ENCODE measurements at regions not wholly inside any gene's neighbourhood (a gene's known extent, or its start where the extent isn't known, plus 50 kb on each side); places are given as distances from the start of the nearest gene placed in this dataset.
A peak's percentile ranks its signal among the peaks of the same experiment; 100 is the strongest.

GRCh38 chr6:41437604-41438003 is 102.2 kb downstream of the NCR2 start:
- CTCF ChIA-PET: interaction anchor here (0.7 kb wide), 1 partner anchor 730 kb away, joined by 4 read pairs; no protein-coding TSS in a partner anchor
- ATAC-seq (no peak), DNase-seq (no peak)
- POLR2A ChIA-PET: no interaction called here
- peaks cover 5 to 43% (median 9%) of the 10 kb centered on the region in 5 donors for H3K27me3 Mint-ChIP-seq
- peaks cover 31 to 39% (median 37%) of the 10 kb centered on the region in 7 donors for H3K4me1 Mint-ChIP-seq
- Histone ChIP-seq H3K27me3 (ENCODE audit: control insufficient read depth in 2 of 2, insufficient read depth in 2 of 2, low read length in 2 of 2) (no peaks in the 10 kb centered on the region), H3K36me3 (ENCODE audit: control insufficient read depth in 2 of 3, insufficient read depth in 3 of 3, low read length in 3 of 3) (no peaks in the 10 kb centered on the region), H3K4me3 (ENCODE audit: low read length) (no peak overlapping the region), H3K9me3 (ENCODE audit: control insufficient read depth in 2 of 3, low read length in 3 of 3) (no peaks in the 10 kb centered on the region), H3K27ac (ENCODE audit: low read depth, low read length) (no peak overlapping the region), H3K4me1 (ENCODE audit: control insufficient read depth in 2 of 2, insufficient read depth in 2 of 2, low read length in 2 of 2) (peaks cover 31 to 35% of the 10 kb centered on the region in 2 donors)
- H3K4me3 Mint-ChIP-seq: no peak overlapping the region
- H3K36me3 Mint-ChIP-seq: no peaks in the 10 kb centered on the region
- H3K9me3 Mint-ChIP-seq: no peaks in the 10 kb centered on the region
- intact Hi-C loops (cut with micrococcal nuclease): no loop called here
- H3K27ac Mint-ChIP-seq: no peak overlapping the region

GRCh38 chr6:41438746-41439145 is 103.3 kb downstream of the NCR2 start:
- intact Hi-C loops (cut with micrococcal nuclease): no loop called here
- no peak overlapping the region for H3K27ac ChIP-seq (ENCODE audit: low read depth, low read length)
- H3K36me3 Mint-ChIP-seq: no peaks in the 10 kb centered on the region
- peaks cover 0 to 42% (median 10%) of the 10 kb centered on the region in 5 donors for H3K27me3 Mint-ChIP-seq
- H3K4me1 ChIP-seq (ENCODE audit: control insufficient read depth in 2 of 2, insufficient read depth in 2 of 2, low read length in 2 of 2): peaks cover 36 to 37% of the 10 kb centered on the region in 2 donors
- H3K9me3 Mint-ChIP-seq: no peaks in the 10 kb centered on the region
- H3K9me3 ChIP-seq (ENCODE audit: control insufficient read depth in 2 of 3, low read length in 3 of 3): no peaks in the 10 kb centered on the region
- no peak overlapping the region for H3K4me3 ChIP-seq (ENCODE audit: low read length)
- no peak for ATAC-seq
- H3K36me3 ChIP-seq (ENCODE audit: control insufficient read depth in 2 of 3, insufficient read depth in 3 of 3, low read length in 3 of 3): no peaks in the 10 kb centered on the region
- peaks cover 34 to 41% (median 38%) of the 10 kb centered on the region in 7 donors for H3K4me1 Mint-ChIP-seq
- ChIA-PET CTCF (interaction anchor here (1.0 kb wide), 1 partner anchor 15 kb away, joined by 3 read pairs; no protein-coding TSS in a partner anchor), POLR2A (no interaction called here)
- peak overlapping the region in 1 of 10 donors; percentile 27 for H3K4me3 Mint-ChIP-seq
- no peak for DNase-seq
- no peaks in the 10 kb centered on the region for H3K27me3 ChIP-seq (ENCODE audit: control insufficient read depth in 2 of 2, insufficient read depth in 2 of 2, low read length in 2 of 2)
- peak overlapping the region in 1 of 9 donors; percentile 38 for H3K27ac Mint-ChIP-seq

- DNase-seq (no peak), ATAC-seq (peak; percentile 68)
- ChIA-PET POLR2A (no interaction called here), CTCF (interaction anchor here (0.9 kb wide), 1 partner anchor 18 kb away, joined by 3 read pairs; no protein-coding TSS in a partner anchor)
- Histone ChIP-seq H3K9me3 (ENCODE audit: control insufficient read depth in 2 of 3, low read length in 3 of 3) (no peaks in the 10 kb centered on the region), H3K4me3 (ENCODE audit: low read length) (no peak overlapping the region), H3K4me1 (ENCODE audit: control insufficient read depth in 2 of 2, insufficient read depth in 2 of 2, low read length in 2 of 2) (peaks cover 36 to 37% of the 10 kb centered on the region in 2 donors), H3K27me3 (ENCODE audit: control insufficient read depth in 2 of 2, insufficient read depth in 2 of 2, low read length in 2 of 2) (no peaks in the 10 kb centered on the region), H3K27ac (ENCODE audit: low read depth, low read length) (no peak overlapping the region), H3K36me3 (ENCODE audit: control insufficient read depth in 2 of 3, insufficient read depth in 3 of 3, low read length in 3 of 3) (no peaks in the 10 kb centered on the region)
- peak overlapping the region in 8 of 9 donors; percentile 12 to 69 (median 52) for H3K27ac Mint-ChIP-seq
- H3K27me3 Mint-ChIP-seq: peaks cover 8 to 51% (median 20%) of the 10 kb centered on the region in 5 donors
- H3K4me1 Mint-ChIP-seq: peaks cover 37 to 44% (median 40%) of the 10 kb centered on the region in 7 donors
- no peaks in the 10 kb centered on the region for H3K36me3 Mint-ChIP-seq
- peak overlapping the region in 8 of 10 donors; percentile 33 to 82 (median 57) for H3K4me3 Mint-ChIP-seq
- H3K9me3 Mint-ChIP-seq: no peaks in the 10 kb centered on the region
- intact Hi-C loops (cut with micrococcal nuclease): loop anchor here (5.0 kb wide), 2 partner anchors 72 to 93 kb away; no protein-coding TSS in a partner anchor
Measured at GRCh38 chr6:41439524-41440418, 104.4 kb downstream of the NCR2 start.

GRCh38 chr6:41440958-41441357 is 105.2 kb upstream of the FOXP4 start:
- Histone ChIP-seq H3K36me3 (ENCODE audit: control insufficient read depth in 2 of 3, insufficient read depth in 3 of 3, low read length in 3 of 3) (no peaks in the 10 kb centered on the region), H3K27ac (ENCODE audit: low read depth, low read length) (no peak overlapping the region), H3K27me3 (ENCODE audit: control insufficient read depth in 2 of 2, insufficient read depth in 2 of 2, low read length in 2 of 2) (no peaks in the 10 kb centered on the region), H3K4me3 (ENCODE audit: low read length) (no peak overlapping the region), H3K9me3 (ENCODE audit: control insufficient read depth in 2 of 3, low read length in 3 of 3) (no peaks in the 10 kb centered on the region), H3K4me1 (ENCODE audit: control insufficient read depth in 2 of 2, insufficient read depth in 2 of 2, low read length in 2 of 2) (peaks cover 36 to 37% of the 10 kb centered on the region in 2 donors)
- CTCF ChIA-PET: no interaction called here
- intact Hi-C loops (cut with micrococcal nuclease): loop anchor here (5.0 kb wide), 2 partner anchors 74 to 91 kb away; no protein-coding TSS in a partner anchor
- H3K9me3 Mint-ChIP-seq: no peaks in the 10 kb centered on the region
- no peaks in the 10 kb centered on the region for H3K36me3 Mint-ChIP-seq
- H3K27me3 Mint-ChIP-seq: peaks cover 9 to 51% (median 24%) of the 10 kb centered on the region in 5 donors
- DNase-seq (no peak), ATAC-seq (no peak)
- peaks cover 37 to 44% (median 40%) of the 10 kb centered on the region in 7 donors for H3K4me1 Mint-ChIP-seq
- POLR2A ChIA-PET: no interaction called here
- peak overlapping the region in 9 of 10 donors; percentile 11 to 82 (median 62) for H3K4me3 Mint-ChIP-seq
- H3K27ac Mint-ChIP-seq: peak overlapping the region in 6 of 9 donors; percentile 5 to 69 (median 36)

- Mint-ChIP-seq H3K27me3 (peaks cover 9 to 48% (median 22%) of the 10 kb centered on the region in 5 donors), H3K4me3 (peak overlapping the region in 9 of 10 donors; percentile 22 to 82 (median 64)), H3K27ac (peak overlapping the region in 4 of 9 donors; percentile 5 to 88 (median 22)), H3K4me1 (peaks cover 37 to 44% (median 40%) of the 10 kb centered on the region in 7 donors), H3K9me3 (no peaks in the 10 kb centered on the region), H3K36me3 (no peaks in the 10 kb centered on the region)
- H3K4me3 ChIP-seq (ENCODE audit: low read length): peak overlapping the region; percentile 3
- POLR2A ChIA-PET: no interaction called here
- no peaks in the 10 kb centered on the region for H3K27me3 ChIP-seq (ENCODE audit: control insufficient read depth in 2 of 2, insufficient read depth in 2 of 2, low read length in 2 of 2)
- DNase-seq (no peak), ATAC-seq (peak; percentile 20)
- peaks cover 36 to 37% of the 10 kb centered on the region in 2 donors for H3K4me1 ChIP-seq (ENCODE audit: control insufficient read depth in 2 of 2, insufficient read depth in 2 of 2, low read length in 2 of 2)
- intact Hi-C loops (cut with micrococcal nuclease): loop anchor here (5.0 kb wide), 2 partner anchors 74 to 91 kb away; no protein-coding TSS in a partner anchor
- CTCF ChIA-PET: no interaction called here
- H3K27ac ChIP-seq (ENCODE audit: low read depth, low read length): no peak overlapping the region
- no peaks in the 10 kb centered on the region for H3K36me3 ChIP-seq (ENCODE audit: control insufficient read depth in 2 of 3, insufficient read depth in 3 of 3, low read length in 3 of 3)
- no peaks in the 10 kb centered on the region for H3K9me3 ChIP-seq (ENCODE audit: control insufficient read depth in 2 of 3, low read length in 3 of 3)
Measured at GRCh38 chr6:41441598-41442351, 104.4 kb upstream of the FOXP4 start.

GRCh38 chr6:41442352-41442672 is 103.9 kb upstream of the FOXP4 start:
- peak overlapping the region in 7 of 10 donors; percentile 3 to 75 (median 41) for H3K4me3 Mint-ChIP-seq
- CTCF ChIA-PET: no interaction called here

More at GRCh38 chr6:41442352-41442672, 103.9 kb upstream of the FOXP4 start:
- Histone ChIP-seq H3K27ac (ENCODE audit: low read depth, low read length) (no peak overlapping the region), H3K4me1 (ENCODE audit: control insufficient read depth in 2 of 2, insufficient read depth in 2 of 2, low read length in 2 of 2) (peaks cover 36 to 37% of the 10 kb centered on the region in 2 donors), H3K27me3 (ENCODE audit: control insufficient read depth in 2 of 2, insufficient read depth in 2 of 2, low read length in 2 of 2) (no peaks in the 10 kb centered on the region), H3K4me3 (ENCODE audit: low read length) (no peak overlapping the region), H3K36me3 (ENCODE audit: control insufficient read depth in 2 of 3, insufficient read depth in 3 of 3, low read length in 3 of 3) (no peaks in the 10 kb centered on the region), H3K9me3 (ENCODE audit: control insufficient read depth in 2 of 3, low read length in 3 of 3) (no peaks in the 10 kb centered on the region)
- H3K9me3 Mint-ChIP-seq: no peaks in the 10 kb centered on the region
- no peaks in the 10 kb centered on the region for H3K36me3 Mint-ChIP-seq
- no peak for ATAC-seq
- H3K27ac Mint-ChIP-seq: no peak overlapping the region
- no peak for DNase-seq
- peaks cover 9 to 48% (median 21%) of the 10 kb centered on the region in 5 donors for H3K27me3 Mint-ChIP-seq
- POLR2A ChIA-PET: no interaction called here
- peaks cover 37 to 44% (median 40%) of the 10 kb centered on the region in 7 donors for H3K4me1 Mint-ChIP-seq
- intact Hi-C loops (cut with micrococcal nuclease): loop anchor here (5.0 kb wide), 2 partner anchors 75 to 90 kb away; no protein-coding TSS in a partner anchor
